Endodermal cell (in vitro differentiated cells): ENCODE measurements at regions not wholly inside any gene's neighbourhood (a gene's known extent, or its start where the extent isn't known, plus 50 kb on each side); places are given as distances from the start of the nearest gene placed in this dataset.

Experiments
- DNase-seq: peaks from one replicate; pipeline ENCODE4 v3.0.0-alpha.2; 2017
- H3K27ac ChIP-seq: 2 replicates; pipeline ENCODE4 v1.5.1; 2013; ENCODE audit warnings: mild to moderate bottlenecking, low read depth, low read length, moderate library complexity
- H3K27me3 ChIP-seq: 2 replicates; pipeline ENCODE4 v1.6.1; 2013; ENCODE audit warnings: mild to moderate bottlenecking, low read length, moderate library complexity; ENCODE audit not compliant: insufficient read depth, control insufficient read depth, poor library complexity, severe bottlenecking
- H3K36me3 ChIP-seq: 2 replicates; pipeline ENCODE4 v1.7.0; 2013; ENCODE audit warnings: mild to moderate bottlenecking, low read length, moderate library complexity; ENCODE audit not compliant: control insufficient read depth, insufficient read depth
- H3K4me1 ChIP-seq: one replicate; pipeline ENCODE4 v1.7.0; 2013; ENCODE audit warnings: low read length; ENCODE audit not compliant: control insufficient read depth, insufficient read depth
- H3K4me3 ChIP-seq: 2 replicates; pipeline ENCODE4 v1.5.1; 2013; ENCODE audit warnings: mild to moderate bottlenecking, low read length, moderate library complexity
- H3K9ac ChIP-seq: 2 replicates; pipeline ENCODE4 v1.6.1; 2013; ENCODE audit warnings: mild to moderate bottlenecking, low read length, moderate library complexity; ENCODE audit not compliant: poor library complexity, severe bottlenecking; ENCODE audit errors: extremely low read depth
- H3K9me3 ChIP-seq: 2 replicates; pipeline ENCODE4 v1.6.1; 2013; ENCODE audit warnings: mild to moderate bottlenecking, low read length, moderate library complexity; ENCODE audit not compliant: control insufficient read depth
- H3K27ac Mint-ChIP-seq: 2 replicates; pipeline ENCODE4 v1.8.0; 2020; ENCODE audit warnings: mixed read lengths
- H3K27me3 Mint-ChIP-seq: 2 replicates; pipeline ENCODE4 v1.8.0; 2021; ENCODE audit warnings: mild to moderate bottlenecking, mixed read lengths; ENCODE audit not compliant: insufficient read depth
- H3K36me3 Mint-ChIP-seq: 2 replicates; pipeline ENCODE4 v1.8.0; 2020; ENCODE audit warnings: low read depth, mixed read lengths
- H3K4me1 Mint-ChIP-seq: 2 replicates; pipeline ENCODE4 v1.8.0; 2020; ENCODE audit warnings: mixed read lengths
- H3K4me3 Mint-ChIP-seq: 2 replicates; pipeline ENCODE4 v1.8.0; 2020; ENCODE audit warnings: mild to moderate bottlenecking, moderate library complexity, mixed read lengths
- H3K9me3 Mint-ChIP-seq: 2 replicates; pipeline ENCODE4 v1.8.0; 2020; ENCODE audit warnings: mild to moderate bottlenecking, mixed read lengths
- WGBS, 2 experiments: methylation state at CpG; one replicate each; pipeline versions ENCODE4 v1.1.5 to v1.1.7; 2013; ENCODE audit warnings: missing lambda C conversion rate in 2 of 2, mixed read lengths in 1 of 2; ENCODE audit not compliant: insufficient coverage in 1 of 2, insufficient read length in 1 of 2; 5-methylcytosine and 5-hydroxymethylcytosine counted together
- TF ChIP-seq, protein P1 (sequence below): fragments of 200-600 bp; sonication (generic); conservative IDR thresholded peaks from 2 replicates; pipeline ENCODE4 v1.5.0; 2021; ENCODE audit warnings: antibody characterized with exemption, mild to moderate bottlenecking

DNA sequence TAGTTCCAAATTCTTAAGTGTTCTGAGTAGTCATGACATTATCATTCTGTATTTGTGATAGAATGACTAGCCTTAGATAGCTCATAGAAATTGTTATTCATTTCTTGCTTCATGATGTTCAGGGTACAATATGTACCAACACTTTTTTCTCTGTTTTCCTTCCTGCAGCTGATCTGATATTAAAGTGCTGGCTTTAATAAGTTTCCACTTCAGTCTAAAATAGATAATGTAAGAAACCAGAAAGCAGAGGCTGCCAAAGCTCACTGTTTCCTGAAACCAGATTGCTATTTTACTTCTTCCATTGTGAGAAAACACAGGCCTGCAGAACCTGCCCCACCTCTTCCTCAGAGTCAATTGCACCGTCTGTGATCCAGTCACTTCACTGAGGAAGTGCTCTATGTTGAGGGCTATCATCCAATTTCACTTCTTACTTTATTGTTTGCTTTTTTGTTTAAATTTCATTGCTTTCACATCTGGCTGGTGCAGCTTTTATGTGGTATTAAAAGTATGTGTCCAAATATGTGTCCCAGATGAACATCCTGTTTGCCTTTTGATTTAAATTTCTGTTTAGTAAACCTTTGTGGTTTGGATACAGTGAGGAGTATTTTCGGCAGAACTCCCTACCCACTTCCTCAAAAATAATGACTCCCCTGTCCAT, 652.1 kb downstream of the ANKRD50 start:
- H3K27ac ChIP-seq, result no peak overlapping the region

DNA sequence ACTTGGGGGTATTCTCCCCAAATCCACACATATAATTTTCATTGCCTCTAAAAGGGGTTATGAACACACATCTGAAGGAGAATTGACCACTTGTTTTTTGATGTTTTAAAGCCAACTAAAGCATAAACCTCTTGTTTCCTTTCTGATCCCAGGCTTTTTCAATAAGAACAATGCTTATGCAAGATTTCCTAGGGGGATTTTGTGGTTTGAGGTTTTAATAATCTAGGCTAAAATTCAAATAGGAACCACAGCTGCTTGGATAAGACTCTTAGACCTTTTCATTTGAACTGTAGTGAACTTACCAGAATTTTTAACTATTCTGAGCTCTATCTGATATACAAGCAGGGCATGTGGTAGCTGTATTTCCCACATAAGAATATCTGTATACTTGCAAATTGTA, 651.1 kb downstream of the ANKRD50 start:
- peaks cover 2% of the 10 kb centered on the region for H3K36me3 Mint-ChIP-seq
- no peak overlapping the region for H3K4me3 Mint-ChIP-seq
- Histone ChIP-seq H3K27ac (no peak overlapping the region), H3K36me3 (no peaks in the 10 kb centered on the region), H3K9ac (no peak overlapping the region), H3K4me1 (peaks cover 6% of the 10 kb centered on the region), H3K27me3 (no peaks in the 10 kb centered on the region), H3K9me3 (peaks cover 7% of the 10 kb centered on the region), H3K4me3 (no peak overlapping the region)
- no peak overlapping the region for H3K27ac Mint-ChIP-seq
- no peaks in the 10 kb centered on the region for H3K9me3 Mint-ChIP-seq
- TF ChIP-seq, protein P1, sequence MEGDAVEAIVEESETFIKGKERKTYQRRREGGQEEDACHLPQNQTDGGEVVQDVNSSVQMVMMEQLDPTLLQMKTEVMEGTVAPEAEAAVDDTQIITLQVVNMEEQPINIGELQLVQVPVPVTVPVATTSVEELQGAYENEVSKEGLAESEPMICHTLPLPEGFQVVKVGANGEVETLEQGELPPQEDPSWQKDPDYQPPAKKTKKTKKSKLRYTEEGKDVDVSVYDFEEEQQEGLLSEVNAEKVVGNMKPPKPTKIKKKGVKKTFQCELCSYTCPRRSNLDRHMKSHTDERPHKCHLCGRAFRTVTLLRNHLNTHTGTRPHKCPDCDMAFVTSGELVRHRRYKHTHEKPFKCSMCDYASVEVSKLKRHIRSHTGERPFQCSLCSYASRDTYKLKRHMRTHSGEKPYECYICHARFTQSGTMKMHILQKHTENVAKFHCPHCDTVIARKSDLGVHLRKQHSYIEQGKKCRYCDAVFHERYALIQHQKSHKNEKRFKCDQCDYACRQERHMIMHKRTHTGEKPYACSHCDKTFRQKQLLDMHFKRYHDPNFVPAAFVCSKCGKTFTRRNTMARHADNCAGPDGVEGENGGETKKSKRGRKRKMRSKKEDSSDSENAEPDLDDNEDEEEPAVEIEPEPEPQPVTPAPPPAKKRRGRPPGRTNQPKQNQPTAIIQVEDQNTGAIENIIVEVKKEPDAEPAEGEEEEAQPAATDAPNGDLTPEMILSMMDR, result no peak
- no peak for DNase-seq
- peaks cover 9% of the 10 kb centered on the region for H3K4me1 Mint-ChIP-seq
- H3K27me3 Mint-ChIP-seq, result no peaks in the 10 kb centered on the region

More for the DNA sequence above, 652.1 kb downstream of the ANKRD50 start:
- peaks cover 7% of the 10 kb centered on the region for H3K9me3 ChIP-seq
- H3K4me1 Mint-ChIP-seq, result peaks cover 6% of the 10 kb centered on the region
- WGBS, 2 experiments, result 79 to 80% methylated on average over 1 to 2 of the region's 2 CpGs
- H3K27me3 ChIP-seq, result no peaks in the 10 kb centered on the region
- H3K36me3 Mint-ChIP-seq, result no peaks in the 10 kb centered on the region
- no peak overlapping the region for H3K9ac ChIP-seq
- H3K4me3 ChIP-seq, result no peak overlapping the region
- no peak overlapping the region for H3K4me3 Mint-ChIP-seq
- H3K27ac Mint-ChIP-seq, result no peak overlapping the region
- H3K9me3 Mint-ChIP-seq, result no peaks in the 10 kb centered on the region
- peaks cover under 1% of the 10 kb centered on the region for H3K4me1 ChIP-seq
- no peaks in the 10 kb centered on the region for H3K27me3 Mint-ChIP-seq
- TF ChIP-seq, protein P1, result no peak
- no peak for DNase-seq
- H3K36me3 ChIP-seq, result no peaks in the 10 kb centered on the region

DNA sequence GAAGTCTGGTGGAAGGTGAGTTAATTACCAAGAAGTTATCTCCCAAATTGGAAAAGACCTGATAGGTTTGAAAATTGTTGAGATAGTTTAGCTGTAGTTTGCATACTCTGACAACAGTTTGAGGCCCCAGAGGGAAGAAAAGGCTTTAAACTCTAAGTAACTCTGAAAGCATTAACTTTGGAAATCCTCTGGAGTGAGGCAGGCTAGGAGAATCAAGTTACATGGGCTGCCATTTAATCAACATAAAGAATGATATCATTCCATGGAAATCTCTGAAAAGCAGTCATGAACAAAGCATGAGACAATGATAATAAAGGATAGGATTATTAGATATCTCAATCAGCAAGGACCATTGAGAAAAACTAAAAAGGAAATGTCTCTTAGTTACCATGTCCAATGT, 647.1 kb downstream of the ANKRD50 start:
- H3K27me3 Mint-ChIP-seq, result no peaks in the 10 kb centered on the region
- H3K27ac ChIP-seq, result no peak overlapping the region
- H3K4me3 ChIP-seq, result no peak overlapping the region
- H3K36me3 ChIP-seq, result no peaks in the 10 kb centered on the region
- no peaks in the 10 kb centered on the region for H3K27me3 ChIP-seq
- no peak overlapping the region for H3K27ac Mint-ChIP-seq
- no peak overlapping the region for H3K4me3 Mint-ChIP-seq
- TF ChIP-seq, protein P1, result no peak
- H3K9me3 ChIP-seq, result peaks cover 10% of the 10 kb centered on the region
- peaks cover 8% of the 10 kb centered on the region for H3K9me3 Mint-ChIP-seq
- H3K4me1 Mint-ChIP-seq, result peaks cover 9% of the 10 kb centered on the region
- DNase-seq, result no peak
- no peak overlapping the region for H3K9ac ChIP-seq
- H3K36me3 Mint-ChIP-seq, result peaks cover 2% of the 10 kb centered on the region
- peaks cover 6% of the 10 kb centered on the region for H3K4me1 ChIP-seq
